HEK293 (cell line): ENCODE measurements at regions not wholly inside any gene's neighbourhood (a gene's known extent, or its start where the extent isn't known, plus 50 kb on each side); places are given as distances from the start of the nearest gene placed in this dataset.

ENCODE experiments used
- CTCF ChIA-PET: fragments of 350-600 bp; formaldehyde crosslinking; extraction: SDS; loops from one replicate; lab custom pipeline; 2021; ENCODE audit warnings: antibody characterized with exemption; lab: Yijun Ruan, JAX
- POLR2A ChIA-PET: fragments of 300-600 bp; formaldehyde crosslinking; extraction: SDS; loops from one replicate; lab custom pipeline; 2020; ENCODE audit warnings: antibody characterized with exemption, inconsistent platforms; lab: Yijun Ruan, JAX
- H3K27ac ChIP-seq: fragments of 200-500 bp; sonication (Bioruptor generic); 2 replicates; pipeline ENCODE4 v1.5.1; 2014; ENCODE audit warnings: low read depth, low read length, control low read depth, inconsistent platforms; ENCODE audit errors: extremely low read depth
- H3K36me3 ChIP-seq, 2 experiments: fragments of 200-500 bp in 1 of 2; sonication (Bioruptor generic) in 1 of 2; 1 replicate in 1 of 2; 2 replicates in 1 of 2; pipeline ENCODE4 v1.5.1; 2014 to 2017; ENCODE audit warnings: inconsistent platforms in 2 of 2, low read length in 2 of 2; ENCODE audit not compliant: control insufficient read depth in 2 of 2, insufficient read depth in 1 of 2
- H3K4me1 ChIP-seq: fragments of 200-500 bp; sonication (Bioruptor generic); 2 replicates; pipeline ENCODE4 v1.5.1; 2014; ENCODE audit warnings: mild to moderate bottlenecking, low read length, inconsistent platforms; ENCODE audit not compliant: control insufficient read depth, insufficient read depth
- H3K4me3 ChIP-seq: 2 replicates; pipeline ENCODE4 v1.5.1; 2011; ENCODE audit warnings: low read depth, mild to moderate bottlenecking, control low read depth, low read length, moderate library complexity
- H3K9me3 ChIP-seq: fragments of 200-500 bp; sonication (Bioruptor generic); 2 replicates; pipeline ENCODE4 v1.5.1; 2014; ENCODE audit warnings: low read depth, low read length, inconsistent platforms; ENCODE audit not compliant: control insufficient read depth, insufficient read depth
- KLF10 ChIP-seq: fragments of 450-650 bp; IDR thresholded peaks from 2 replicates; pipeline ENCODE4 v1.5.1; 2018; ENCODE audit warnings: missing biosample characterization, mild to moderate bottlenecking, missing genetic modification characterization
- KLF8 ChIP-seq: fragments of 450-650 bp; formaldehyde crosslinking; IDR thresholded peaks from 2 replicates; pipeline ENCODE4 v1.5.1; 2016; ENCODE audit warnings: missing biosample characterization, missing genetic modification characterization
- MEIS1 ChIP-seq: sonication (generic); formaldehyde crosslinking; IDR thresholded peaks from 2 replicates; pipeline ENCODE4 v1.8.1; 2022; ENCODE audit warnings: missing genetic modification reagents, mild to moderate bottlenecking, borderline replicate concordance
- RBAK ChIP-seq: fragments of 450-650 bp; formaldehyde crosslinking; IDR thresholded peaks from 2 replicates; pipeline ENCODE4 v1.5.1; 2016; ENCODE audit warnings: missing biosample characterization, missing genetic modification characterization
- TCF7L2 ChIP-seq: IDR thresholded peaks from 2 replicates; pipeline ENCODE4 v1.6.1; 2011; ENCODE audit warnings: low read depth, mild to moderate bottlenecking, inconsistent platforms, low read length, moderate library complexity, borderline replicate concordance
- ZBTB17 ChIP-seq: fragments of 450-650 bp; formaldehyde crosslinking; IDR thresholded peaks from 2 replicates; pipeline ENCODE4 v1.5.1; 2016; ENCODE audit warnings: missing biosample characterization, missing genetic modification characterization
- ZNF266 ChIP-seq: fragments of 450-650 bp; formaldehyde crosslinking; IDR thresholded peaks from 2 replicates; pipeline ENCODE4 v1.5.1; 2016; ENCODE audit warnings: missing biosample characterization, missing genetic modification characterization, low read depth
- ZNF292 ChIP-seq: fragments of 450-650 bp; formaldehyde crosslinking; IDR thresholded peaks from 2 replicates; pipeline ENCODE4 v1.5.1; 2016; ENCODE audit warnings: low read depth, missing biosample characterization, missing genetic modification characterization, borderline replicate concordance
- ZNF302 ChIP-seq: fragments of 450-650 bp; formaldehyde crosslinking; IDR thresholded peaks from 2 replicates; pipeline ENCODE4 v1.5.1; 2016; ENCODE audit warnings: missing biosample characterization, missing genetic modification characterization, low read depth
- ZNF433 ChIP-seq: fragments of 450-650 bp; formaldehyde crosslinking; IDR thresholded peaks from 2 replicates; pipeline ENCODE4 v1.5.1; 2016; ENCODE audit warnings: missing biosample characterization, missing genetic modification characterization, low read depth
- TF ChIP-seq, protein P1 (sequence below): fragments of 450-650 bp; formaldehyde crosslinking; IDR thresholded peaks from 2 replicates; pipeline ENCODE4 v1.5.0; 2017; ENCODE audit warnings: missing biosample characterization, missing genetic modification characterization, borderline replicate concordance
- TF ChIP-seq, protein P2 (sequence below): fragments of 450-650 bp; IDR thresholded peaks from 2 replicates; pipeline ENCODE4 v1.5.1; 2018; ENCODE audit warnings: missing biosample characterization, missing genetic modification characterization
- TF ChIP-seq, protein P3 (sequence below): fragments of 450-650 bp; formaldehyde crosslinking; IDR thresholded peaks from 2 replicates; pipeline ENCODE4 v1.5.1; 2016; ENCODE audit warnings: missing biosample characterization, missing genetic modification characterization
- TF ChIP-seq, protein P4 (sequence below): fragments of 450-650 bp; formaldehyde crosslinking; IDR thresholded peaks from 2 replicates; pipeline ENCODE4 v1.5.1; 2016; ENCODE audit warnings: missing biosample characterization, missing genetic modification characterization, low read depth

DNA sequence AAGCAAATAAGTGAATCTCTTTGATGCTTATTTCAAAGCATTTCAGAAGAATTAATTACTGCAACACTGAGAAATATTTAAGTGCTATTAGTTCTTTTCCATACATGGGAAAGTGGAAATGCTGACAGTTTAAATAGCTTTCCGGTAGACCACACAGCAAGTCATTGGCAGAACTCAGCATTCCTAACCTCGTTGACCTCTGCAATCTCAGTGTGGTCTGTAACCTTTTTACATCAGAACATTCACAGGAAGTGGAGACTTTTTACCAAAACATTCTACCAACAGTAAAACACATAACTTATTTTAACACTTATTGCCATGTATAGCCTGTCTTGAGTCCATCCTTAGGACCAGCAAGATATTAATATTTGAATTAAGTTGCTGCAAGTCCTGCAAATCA lies 249.5 kb upstream of the DCN start:
- Histone ChIP-seq H3K4me3 (no peak overlapping the region), H3K36me3 (no peaks in the 10 kb centered on the region), H3K4me1 (no peaks in the 10 kb centered on the region), H3K9me3 (no peaks in the 10 kb centered on the region), H3K27ac (no peak overlapping the region)
- TF ChIP-seq, protein P1, sequence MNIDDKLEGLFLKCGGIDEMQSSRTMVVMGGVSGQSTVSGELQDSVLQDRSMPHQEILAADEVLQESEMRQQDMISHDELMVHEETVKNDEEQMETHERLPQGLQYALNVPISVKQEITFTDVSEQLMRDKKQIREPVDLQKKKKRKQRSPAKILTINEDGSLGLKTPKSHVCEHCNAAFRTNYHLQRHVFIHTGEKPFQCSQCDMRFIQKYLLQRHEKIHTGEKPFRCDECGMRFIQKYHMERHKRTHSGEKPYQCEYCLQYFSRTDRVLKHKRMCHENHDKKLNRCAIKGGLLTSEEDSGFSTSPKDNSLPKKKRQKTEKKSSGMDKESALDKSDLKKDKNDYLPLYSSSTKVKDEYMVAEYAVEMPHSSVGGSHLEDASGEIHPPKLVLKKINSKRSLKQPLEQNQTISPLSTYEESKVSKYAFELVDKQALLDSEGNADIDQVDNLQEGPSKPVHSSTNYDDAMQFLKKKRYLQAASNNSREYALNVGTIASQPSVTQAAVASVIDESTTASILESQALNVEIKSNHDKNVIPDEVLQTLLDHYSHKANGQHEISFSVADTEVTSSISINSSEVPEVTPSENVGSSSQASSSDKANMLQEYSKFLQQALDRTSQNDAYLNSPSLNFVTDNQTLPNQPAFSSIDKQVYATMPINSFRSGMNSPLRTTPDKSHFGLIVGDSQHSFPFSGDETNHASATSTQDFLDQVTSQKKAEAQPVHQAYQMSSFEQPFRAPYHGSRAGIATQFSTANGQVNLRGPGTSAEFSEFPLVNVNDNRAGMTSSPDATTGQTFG (tag by site-specific recombination): no peak
- TF ChIP-seq ZNF433 (tag by site-specific recombination) (no peak), KLF8 (tag by site-specific recombination) (no peak), ZNF266 (tag by site-specific recombination) (no peak), TCF7L2 (no peak), RBAK (no peak)
- TF ChIP-seq, protein P2, sequence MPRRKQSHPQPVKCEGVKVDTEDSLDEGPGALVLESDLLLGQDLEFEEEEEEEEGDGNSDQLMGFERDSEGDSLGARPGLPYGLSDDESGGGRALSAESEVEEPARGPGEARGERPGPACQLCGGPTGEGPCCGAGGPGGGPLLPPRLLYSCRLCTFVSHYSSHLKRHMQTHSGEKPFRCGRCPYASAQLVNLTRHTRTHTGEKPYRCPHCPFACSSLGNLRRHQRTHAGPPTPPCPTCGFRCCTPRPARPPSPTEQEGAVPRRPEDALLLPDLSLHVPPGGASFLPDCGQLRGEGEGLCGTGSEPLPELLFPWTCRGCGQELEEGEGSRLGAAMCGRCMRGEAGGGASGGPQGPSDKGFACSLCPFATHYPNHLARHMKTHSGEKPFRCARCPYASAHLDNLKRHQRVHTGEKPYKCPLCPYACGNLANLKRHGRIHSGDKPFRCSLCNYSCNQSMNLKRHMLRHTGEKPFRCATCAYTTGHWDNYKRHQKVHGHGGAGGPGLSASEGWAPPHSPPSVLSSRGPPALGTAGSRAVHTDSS (tag by site-specific recombination): no peak
- TF ChIP-seq, protein P3, sequence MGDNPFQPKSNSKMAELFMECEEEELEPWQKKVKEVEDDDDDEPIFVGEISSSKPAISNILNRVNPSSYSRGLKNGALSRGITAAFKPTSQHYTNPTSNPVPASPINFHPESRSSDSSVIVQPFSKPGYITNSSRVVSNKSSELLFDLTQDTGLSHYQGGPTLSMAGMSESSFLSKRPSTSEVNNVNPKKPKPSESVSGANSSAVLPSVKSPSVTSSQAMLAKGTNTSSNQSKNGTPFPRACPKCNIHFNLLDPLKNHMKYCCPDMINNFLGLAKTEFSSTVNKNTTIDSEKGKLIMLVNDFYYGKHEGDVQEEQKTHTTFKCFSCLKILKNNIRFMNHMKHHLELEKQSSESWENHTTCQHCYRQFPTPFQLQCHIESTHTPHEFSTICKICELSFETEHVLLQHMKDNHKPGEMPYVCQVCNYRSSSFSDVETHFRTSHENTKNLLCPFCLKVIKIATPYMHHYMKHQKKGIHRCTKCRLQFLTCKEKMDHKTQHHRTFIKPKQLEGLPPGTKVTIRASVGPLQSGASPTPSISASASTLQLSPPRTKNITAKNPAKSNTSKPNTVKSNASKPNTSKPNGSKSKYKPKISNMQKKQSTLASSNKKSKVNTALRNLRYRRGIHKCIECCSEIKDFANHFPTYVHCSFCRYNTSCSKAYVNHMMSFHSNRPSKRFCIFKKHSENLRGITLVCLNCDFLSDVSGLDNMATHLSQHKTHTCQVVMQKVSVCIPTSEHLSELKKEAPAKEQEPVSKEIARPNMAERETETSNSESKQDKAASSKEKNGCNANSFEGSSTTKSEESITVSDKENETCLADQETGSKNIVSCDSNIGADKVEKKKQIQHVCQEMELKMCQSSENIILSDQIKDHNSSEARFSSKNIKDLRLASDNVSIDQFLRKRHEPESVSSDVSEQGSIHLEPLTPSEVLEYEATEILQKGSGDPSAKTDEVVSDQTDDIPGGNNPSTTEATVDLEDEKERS: no peak
- ChIA-PET POLR2A (no interaction called here), CTCF (no interaction called here)

DNA sequence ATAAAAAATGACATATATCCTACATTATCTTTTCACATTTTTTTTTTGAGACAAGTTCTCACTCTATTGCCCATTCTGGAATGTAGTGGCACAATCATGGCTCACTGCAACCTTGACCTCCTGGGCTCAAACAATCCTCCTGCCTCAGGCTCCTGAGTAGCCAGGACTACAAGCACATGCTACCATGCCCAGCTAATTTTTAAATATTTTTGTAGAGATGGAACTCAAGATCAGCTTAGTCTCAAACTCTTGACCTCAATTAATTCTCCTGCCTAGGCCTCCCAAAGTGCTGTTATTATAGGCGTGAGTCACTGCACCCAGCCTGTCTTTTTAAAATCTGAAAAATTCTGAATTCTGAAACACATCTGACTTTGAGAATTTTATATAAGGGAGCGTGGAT lies 241.9 kb upstream of the DCN start:
- no peaks in the 10 kb centered on the region for H3K36me3 ChIP-seq
- H3K27ac ChIP-seq: no peak overlapping the region
- no peaks in the 10 kb centered on the region for H3K9me3 ChIP-seq
- POLR2A ChIA-PET: no interaction called here
- TF ChIP-seq KLF10 (tag by site-specific recombination) (no peak), MEIS1 (CRISPR knock-in tag) (no peak), ZNF292 (tag by site-specific recombination) (no peak), ZBTB17 (tag by site-specific recombination) (no peak), ZNF302 (no peak)
- TF ChIP-seq, protein P3: no peak
- TF ChIP-seq, protein P4, sequence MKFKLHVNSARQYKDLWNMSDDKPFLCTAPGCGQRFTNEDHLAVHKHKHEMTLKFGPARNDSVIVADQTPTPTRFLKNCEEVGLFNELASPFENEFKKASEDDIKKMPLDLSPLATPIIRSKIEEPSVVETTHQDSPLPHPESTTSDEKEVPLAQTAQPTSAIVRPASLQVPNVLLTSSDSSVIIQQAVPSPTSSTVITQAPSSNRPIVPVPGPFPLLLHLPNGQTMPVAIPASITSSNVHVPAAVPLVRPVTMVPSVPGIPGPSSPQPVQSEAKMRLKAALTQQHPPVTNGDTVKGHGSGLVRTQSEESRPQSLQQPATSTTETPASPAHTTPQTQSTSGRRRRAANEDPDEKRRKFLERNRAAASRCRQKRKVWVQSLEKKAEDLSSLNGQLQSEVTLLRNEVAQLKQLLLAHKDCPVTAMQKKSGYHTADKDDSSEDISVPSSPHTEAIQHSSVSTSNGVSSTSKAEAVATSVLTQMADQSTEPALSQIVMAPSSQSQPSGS: no peak
- no peak overlapping the region for H3K4me3 ChIP-seq
- 0 out of 2 replicates have a peak, but pooled peaks cover 2% of the 10 kb centered on the region for H3K4me1 ChIP-seq
- CTCF ChIA-PET: no interaction called here
